CD1c-positive myeloid dendritic cell (primary cell): ENCODE measurements at regions not wholly inside any gene's neighbourhood (a gene's known extent, or its start where the extent isn't known, plus 50 kb on each side); places are given as distances from the start of the nearest gene placed in this dataset.

Source experiments
- DNase-seq: peaks from one replicate; pipeline ENCODE4 v3.0.0-alpha.2; 2016; ENCODE audit errors: extremely low spot score

DNA sequence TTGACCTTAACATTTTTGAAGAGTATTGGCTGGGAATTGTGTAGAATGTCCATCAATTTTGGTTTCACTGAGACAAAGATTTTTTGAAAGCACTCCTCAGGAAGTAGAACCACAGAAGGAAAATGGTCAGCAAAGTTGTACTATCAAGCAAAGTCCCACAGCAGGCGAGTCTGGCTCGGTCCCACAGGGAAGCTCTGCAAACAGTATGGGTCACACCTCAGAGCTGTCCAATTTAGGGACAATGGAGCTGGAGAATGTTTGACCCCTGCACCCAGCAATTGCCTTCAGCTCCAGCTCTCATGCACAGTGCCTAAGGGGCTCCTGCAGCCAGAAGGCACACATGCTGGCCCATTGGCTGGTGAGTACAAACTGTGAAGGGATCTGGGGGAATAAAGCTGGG is 147.0 kb downstream of the MAFB start:
- no peak for DNase-seq

DNA sequence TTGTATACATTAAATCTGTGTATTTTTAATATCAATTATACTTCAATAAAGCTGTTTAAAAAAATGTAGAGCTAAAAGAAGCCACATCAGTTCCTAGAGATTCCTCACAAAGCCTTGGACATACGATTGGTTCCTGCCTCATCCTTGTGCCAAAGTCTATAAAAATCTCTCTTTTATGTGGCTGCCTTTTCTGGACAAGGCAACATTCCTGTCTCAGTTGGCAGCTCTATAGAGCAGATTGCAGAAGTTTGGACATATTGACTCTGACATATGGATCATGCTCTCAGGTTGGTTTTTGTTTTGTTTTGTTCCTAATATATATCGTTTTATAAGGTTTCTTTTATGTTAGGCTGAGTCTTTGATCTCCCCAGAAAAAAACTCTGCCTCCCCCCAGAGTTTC is 148.9 kb downstream of the MAFB start:
- DNase-seq = no peak

DNA sequence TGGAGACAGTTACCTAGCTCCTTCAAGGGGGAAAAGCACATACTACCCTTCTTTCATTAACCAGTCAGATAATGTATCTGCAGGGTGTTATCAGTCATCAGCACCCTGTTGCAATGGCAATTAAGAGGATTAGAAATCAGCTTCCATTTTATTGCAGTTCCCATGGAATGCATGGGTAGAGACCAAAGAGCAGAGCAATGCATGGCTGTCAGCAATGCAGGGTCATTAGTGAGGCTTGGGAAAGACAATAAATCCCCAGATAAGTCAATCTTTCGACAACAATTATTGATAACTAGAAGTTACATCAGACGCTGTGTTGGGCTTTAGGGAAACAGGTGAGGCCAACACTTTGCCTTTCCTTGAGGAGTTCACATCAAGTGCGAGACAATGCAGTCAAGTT is 150.9 kb downstream of the MAFB start:
- DNase-seq = no peak

DNA sequence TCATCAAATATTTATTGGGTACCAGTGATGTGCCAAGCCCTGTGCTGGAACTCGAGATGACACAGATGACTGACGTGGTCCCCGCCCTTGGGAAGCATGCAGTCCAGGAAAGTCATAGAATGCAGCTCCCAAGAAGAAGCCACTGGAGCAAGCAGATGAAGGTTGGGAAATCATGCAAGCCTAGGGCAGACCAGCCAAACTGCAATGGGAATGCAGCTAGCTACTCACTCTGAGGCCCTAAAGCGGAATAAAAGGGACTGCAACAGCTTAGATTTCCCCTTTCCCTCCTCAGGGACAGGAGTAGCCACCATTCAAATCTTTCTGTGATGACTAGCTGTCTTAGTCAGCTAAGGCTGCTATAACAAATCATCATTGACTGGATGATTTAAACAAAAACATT is 152.2 kb downstream of the MAFB start:
- DNase-seq = no peak

GRCh38 chr20:40535816-40536215 is 153.2 kb downstream of the MAFB start:
- DNase-seq = no peak

GRCh38 chr20:40532103-40532502 is 156.9 kb downstream of the MAFB start:
- DNase-seq = peak; percentile 50

DNA sequence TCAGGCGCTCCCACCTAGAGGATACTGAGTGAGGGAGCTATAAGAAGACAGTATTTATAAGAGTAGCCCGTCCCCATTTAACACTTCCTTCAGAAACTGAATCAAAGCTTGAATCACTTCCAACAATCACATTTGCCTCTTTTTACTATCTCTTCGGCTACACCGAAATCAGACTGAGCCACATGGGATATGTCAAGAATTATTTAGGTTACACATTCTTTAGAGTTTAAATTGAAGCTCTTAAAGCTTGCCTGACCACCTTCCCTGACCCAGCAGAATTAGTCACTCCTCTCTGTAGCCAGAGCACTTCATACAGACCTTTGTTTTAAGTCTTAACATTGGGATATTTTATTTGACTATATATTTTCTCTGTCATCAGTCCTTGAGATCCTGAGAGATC is 163.7 kb downstream of the MAFB start:
- DNase-seq = no peak

- DNase-seq = no peak
These were observed 165.0 kb downstream of the MAFB start for GRCh38 chr20:40524071-40524470.

DNA sequence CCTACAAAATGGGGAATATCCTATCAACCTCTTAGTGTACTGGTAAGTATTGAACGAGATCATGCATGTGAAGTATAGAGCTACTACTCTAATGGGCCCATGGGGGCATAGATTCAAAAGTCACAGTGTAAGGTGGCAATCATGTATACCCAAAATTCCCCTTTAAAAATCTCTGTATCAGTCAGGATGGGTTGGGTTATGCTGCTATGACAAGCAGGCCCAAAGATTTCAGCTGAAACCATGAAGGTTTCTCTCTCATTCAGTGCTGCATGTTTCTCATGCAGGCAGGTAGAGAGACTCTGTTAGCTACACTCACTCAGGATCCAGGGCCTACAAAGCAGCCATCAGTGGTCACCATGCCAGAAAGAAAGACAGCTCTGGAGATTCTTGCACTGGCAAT is 166.6 kb downstream of the MAFB start:
- DNase-seq = no peak

DNA sequence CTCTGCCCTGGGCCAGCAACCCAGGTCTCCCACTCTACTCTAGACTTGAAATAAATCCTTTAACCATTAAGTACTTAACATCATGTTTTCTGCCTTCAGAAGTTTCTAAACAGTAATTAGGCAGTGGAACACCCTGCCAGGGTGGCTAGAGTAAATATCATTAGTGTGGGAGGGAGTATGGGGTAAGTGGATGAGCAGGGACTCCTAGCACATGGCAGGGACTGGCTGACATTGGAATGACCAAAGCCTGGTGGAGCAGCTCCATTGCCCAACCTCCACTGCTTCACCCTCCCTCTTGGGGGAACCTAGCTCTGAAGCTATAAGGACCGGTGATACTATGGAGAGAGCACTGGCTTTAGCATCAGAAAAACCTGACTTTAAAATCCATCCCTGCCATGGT is 167.1 kb downstream of the MAFB start:
- no peak for DNase-seq

DNA sequence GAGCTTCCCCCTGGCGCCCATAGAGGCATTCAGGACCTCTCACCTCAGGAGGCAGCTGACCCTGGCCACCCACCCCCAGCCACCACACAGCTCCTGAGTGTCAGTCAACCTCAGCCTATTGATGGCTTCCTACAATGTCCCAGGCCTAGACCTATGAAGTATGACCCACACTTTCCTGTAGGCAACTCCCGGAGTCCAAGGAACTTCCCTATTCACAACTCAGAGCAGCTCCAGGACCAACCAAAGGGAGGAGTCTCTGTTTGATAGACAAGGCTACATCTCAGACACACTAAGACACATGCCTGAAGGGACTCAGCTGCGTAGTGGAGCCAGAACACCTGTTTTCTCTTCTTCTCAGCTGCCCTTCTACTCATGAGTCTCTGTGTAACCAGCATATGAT is 169.1 kb downstream of the MAFB start:
- peak; percentile 50 for DNase-seq

DNA sequence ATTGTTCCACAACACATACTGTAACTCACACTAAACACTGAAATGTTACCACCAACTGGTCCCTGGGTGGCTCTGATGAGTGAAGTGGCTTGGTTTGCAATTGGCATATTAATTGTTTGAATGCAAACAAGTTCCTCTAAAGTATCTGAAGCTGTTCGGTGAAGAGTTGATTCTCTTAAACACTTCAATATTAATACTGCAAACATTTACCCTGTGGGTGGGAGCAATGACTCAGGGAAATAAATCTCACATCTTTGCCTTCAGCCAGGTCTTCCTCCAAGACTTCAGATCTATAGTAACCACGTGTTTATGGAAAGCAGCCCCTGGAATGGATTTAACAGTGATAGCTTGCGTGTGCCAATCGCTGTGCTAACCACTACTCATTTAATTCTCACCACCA is 176.0 kb downstream of the MAFB start:
- DNase-seq = no peak

DNA sequence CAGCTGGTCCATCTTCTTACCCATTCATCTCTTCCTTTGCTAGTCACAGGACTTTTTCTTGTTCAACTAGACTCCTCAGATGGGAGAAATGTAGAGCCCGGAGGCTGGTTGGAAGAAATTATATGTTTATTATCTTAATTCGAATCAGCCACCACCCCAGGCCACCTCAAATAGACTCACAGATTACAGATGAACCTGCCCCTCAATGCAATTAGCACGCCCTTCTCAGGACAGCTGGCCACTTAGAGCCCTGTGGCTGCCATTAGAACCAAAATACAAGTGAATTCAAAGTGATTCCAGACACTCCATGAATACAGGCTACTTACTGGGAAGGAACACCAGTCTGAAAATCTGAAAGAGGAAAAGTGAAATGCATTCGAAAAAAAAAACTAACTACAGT is 176.4 kb downstream of the MAFB start:
- no peak for DNase-seq

DNA sequence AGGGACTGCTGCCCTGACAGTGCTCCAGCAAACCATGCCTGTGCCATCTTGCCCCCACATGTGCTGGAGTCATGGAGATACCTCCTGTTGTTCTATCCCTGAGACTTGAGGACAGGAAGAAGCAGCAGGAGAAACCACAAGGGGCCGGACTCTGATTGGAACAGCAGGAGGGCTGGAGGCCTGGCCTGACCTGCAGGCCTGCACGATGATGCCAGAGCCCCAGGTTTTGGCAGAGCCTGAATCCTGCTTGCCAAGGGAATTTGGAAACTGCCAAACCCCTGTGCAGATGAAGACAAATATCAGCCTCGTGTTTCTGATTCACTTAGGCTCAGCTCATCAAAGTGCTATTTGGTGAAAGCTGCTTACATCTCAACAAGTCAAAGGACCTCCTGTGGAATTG is 177.6 kb downstream of the MAFB start:
- no peak for DNase-seq

DNA sequence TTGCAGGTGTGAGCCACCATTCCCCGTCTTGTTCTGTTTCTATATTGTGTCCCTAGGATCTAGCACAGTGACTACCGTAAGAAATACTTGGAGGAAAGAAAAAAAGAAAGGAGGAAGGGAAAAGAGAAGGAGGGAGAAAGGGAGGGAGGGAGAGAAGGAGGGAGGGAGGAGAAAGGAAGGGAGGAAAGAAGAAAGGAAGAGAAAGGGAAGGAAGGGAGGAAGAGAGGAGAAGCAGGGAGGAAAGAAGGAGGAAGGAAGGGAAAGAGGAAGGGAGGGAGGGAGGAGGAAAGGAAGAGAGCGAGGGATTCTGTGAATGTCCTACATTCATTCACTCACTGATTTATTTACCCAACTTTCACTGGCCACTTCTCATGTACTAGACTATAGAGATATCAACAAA is 178.4 kb downstream of the MAFB start:
- no peak for DNase-seq

- no peak for DNase-seq
These were observed 180.2 kb downstream of the MAFB start for GRCh38 chr20:40508821-40509220.

DNA sequence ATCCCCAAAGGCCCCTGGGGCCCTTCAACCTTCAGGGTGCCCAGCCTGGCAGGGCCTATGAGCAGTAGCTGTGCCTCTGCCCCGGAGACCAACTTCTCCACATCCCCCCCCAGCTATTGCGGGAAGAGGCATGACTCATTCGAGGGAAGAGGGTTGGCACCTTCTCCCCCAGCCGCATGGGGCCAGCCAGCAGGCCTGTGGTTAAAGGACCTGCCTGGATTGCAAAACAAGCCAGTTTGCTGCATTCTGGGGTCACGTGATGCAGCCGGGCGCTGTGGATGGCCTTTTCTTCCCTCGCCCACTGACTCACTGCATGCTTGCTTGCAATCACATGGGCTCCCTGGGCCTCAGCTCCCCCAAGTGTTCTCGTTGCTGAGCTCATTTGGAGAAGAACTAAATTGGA is 182.5 kb downstream of the MAFB start:
- DNase-seq = peak; percentile 97

DNA sequence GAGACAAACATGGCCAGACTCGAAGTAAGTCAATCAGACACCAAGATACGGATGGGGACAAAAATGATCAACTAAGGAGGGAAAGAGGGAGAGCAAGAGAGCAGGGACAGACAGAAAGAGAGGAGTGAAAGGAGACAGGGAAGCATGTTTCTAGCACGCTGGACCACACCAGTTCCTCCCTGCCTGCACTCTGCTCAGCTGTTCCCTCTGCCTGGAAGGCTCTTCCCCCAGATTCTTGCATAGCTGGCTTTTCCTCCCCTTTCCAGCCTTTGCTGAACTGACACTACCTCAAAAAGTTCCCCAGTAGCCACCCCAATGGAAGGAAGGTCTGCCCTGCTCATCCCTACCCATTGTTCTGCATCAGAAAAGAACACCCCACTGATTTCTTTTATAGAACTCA is 185.9 kb downstream of the MAFB start:
- DNase-seq = no peak

DNA sequence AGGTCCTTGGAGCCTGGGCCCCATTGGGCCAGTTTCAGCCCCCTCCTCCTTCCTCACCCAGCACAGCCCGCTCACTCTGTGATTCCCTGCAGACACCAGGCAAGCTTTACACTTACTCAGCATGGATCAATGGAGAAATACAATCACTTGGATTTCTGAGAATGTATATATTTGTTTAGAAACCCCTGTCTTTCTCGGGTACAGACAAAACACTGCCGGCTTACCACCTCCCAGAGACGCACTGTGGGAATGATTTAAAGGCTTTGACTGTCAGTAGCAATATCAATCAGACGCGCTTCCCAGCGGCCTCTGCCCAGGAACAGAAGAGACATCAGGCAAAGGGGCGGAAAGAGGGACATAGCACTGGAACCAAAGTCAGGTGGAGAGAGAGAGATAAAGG is 186.5 kb downstream of the MAFB start:
- DNase-seq = no peak

GRCh38 chr20:40499391-40499790 is 189.6 kb downstream of the MAFB start:
- no peak for DNase-seq

DNA sequence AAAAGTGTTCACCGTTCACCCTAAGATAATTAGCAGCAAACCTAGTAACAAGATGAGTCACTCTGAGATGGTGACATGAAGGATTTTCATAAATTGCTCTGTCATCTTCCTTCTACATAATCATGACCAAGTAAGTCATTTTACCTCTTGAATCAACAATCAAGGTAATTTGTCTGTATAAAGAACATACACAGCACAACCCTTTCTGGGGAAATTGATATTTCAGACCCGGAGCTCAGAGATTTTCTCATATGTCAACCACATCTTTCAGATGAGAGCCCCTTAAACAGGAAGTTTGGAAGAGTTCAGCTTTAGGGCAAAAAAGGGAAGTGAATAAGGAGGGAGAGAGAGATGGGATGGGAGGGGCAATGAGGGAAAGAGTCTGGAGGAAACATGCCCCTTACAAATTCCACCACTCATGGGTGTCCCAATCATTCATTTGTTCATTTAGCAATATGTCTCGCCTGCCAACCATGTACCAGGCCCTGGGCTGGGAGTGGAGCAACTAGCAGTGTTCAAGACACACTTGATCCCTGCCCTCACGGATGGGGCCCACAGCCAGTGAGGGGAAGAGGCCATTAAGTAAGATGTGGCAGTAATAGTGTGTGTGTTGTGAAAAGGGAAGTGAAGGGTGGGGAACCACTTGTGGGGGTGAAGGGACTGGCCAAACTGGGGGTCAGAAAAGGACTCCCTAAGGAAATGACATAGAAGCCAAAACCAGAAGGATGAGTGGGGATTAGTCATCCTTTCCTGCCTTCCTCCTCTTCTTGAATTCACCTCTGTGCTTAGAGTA is 190.9 kb downstream of the MAFB start:
- DNase-seq = peak; percentile 81

DNA sequence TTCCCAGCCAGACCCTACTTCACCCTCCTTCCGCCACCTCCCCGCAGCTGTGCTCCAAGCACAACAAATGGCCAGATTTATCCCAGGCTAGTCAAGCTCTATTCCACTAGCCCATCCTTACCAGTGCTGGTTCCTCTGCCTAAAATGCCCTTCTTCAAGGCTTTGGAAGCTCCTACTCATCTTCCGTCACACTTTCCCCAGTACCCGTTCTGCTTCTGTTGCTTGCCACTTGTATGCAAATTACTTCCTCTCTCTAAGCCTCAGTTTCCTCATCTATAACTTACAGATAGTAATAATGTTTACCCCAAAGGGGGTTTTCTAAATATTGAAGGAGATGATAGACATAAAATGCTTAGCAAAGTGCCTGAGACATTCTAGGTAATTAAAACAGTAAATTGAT is 193.1 kb downstream of the MAFB start:
- DNase-seq = no peak

DNA sequence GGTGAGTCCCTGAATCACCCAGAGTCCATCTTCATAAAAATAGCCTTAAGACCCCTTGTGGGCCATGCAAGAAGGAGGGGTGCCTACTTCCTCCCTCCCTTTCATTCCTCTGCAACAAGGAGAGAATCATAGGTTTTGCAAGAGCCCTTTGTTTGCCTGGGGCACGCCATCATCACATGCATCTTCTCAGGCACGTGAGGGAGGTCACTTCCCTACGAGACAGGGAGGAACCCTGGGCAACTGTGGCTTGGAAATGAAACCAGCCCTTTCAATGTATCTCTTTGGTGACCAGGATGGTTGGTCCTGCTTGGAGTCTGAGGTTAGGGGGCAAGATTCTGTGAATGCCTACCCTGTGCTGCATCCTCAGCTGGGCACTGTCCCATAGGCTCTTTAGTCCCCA is 194.8 kb downstream of the MAFB start:
- peak; percentile 89 for DNase-seq

- DNase-seq = peak; percentile 45
These were observed 195.5 kb downstream of the MAFB start for GRCh38 chr20:40493549-40493948.
